ENCODE measurements at regions not wholly inside any gene's neighbourhood (a gene's known extent, or its start where the extent isn't known, plus 50 kb on each side); places are given as distances from the start of the nearest gene placed in this dataset.

GRCh38 chr5:174423558-174423957, 300.8 kb upstream of the MSX2 start:
- Histone ChIP-seq H3K9me2 (ENCODE audit: insufficient read depth) (no peaks in the 10 kb centered on the region), H3K27ac (ENCODE audit: low read depth, low read length) (no peak overlapping the region), H3K4me2 (ENCODE audit: low read length) (no peak overlapping the region), H2AFZ (ENCODE audit: low read depth, low read length, poor library complexity, severe bottlenecking) (no peak overlapping the region), H4K20me1 (ENCODE audit: insufficient read depth) (no peaks in the 10 kb centered on the region), H3K27me3 (ENCODE audit: insufficient read depth, low read length) (no peaks in the 10 kb centered on the region; the same call in 1 of the 2 replicates), H3K9me3 (ENCODE audit: control insufficient read depth in 1 of 2, insufficient read depth in 1 of 2, low read depth in 1 of 2, low read length in 2 of 2) (no peaks in the 10 kb centered on the region), H3K79me2 (ENCODE audit: insufficient read depth, low read length) (no peaks in the 10 kb centered on the region), H3K4me1 (ENCODE audit: control insufficient read depth in 1 of 2, insufficient read depth in 2 of 2, low read length in 2 of 2) (peaks cover 14 to 18% of the 10 kb centered on the region in 2 experiments), H3K4me3 (replicated peaks in 1 of 2; ENCODE audit: low read depth in 1 of 2, low read length in 2 of 2) (no peak overlapping the region), H3K9ac (ENCODE audit: low read length) (no peak overlapping the region), H3K36me3 (ENCODE audit: control insufficient read depth in 1 of 2, insufficient read depth in 2 of 2, low read length in 2 of 2) (no peaks in the 10 kb centered on the region)
- ChIA-PET RAD21 (ENCODE audit: low non-redundant PET in 1 of 2, low total read pairs in 2 of 2, uncharacterized antibody in 2 of 2, unreplicated experiment in 2 of 2) (no interaction called here), CTCF (interaction anchor here (1.2 kb wide), 1 partner anchor 370 kb away, joined by 7 read pairs; no protein-coding TSS in a partner anchor), POLR2A (no interaction called here)
- no peak for ATAC-seq
- no peak for DNase-seq (ENCODE audit: low read depth, low spot score)
- TF ChIP-seq FOSL1 (IDR thresholded peaks at IDR 0.05; ENCODE audit: low read depth) (no peak), SRF (IDR thresholded peaks at IDR 0.05; ENCODE audit: low read depth) (no peak), CEBPB (IDR thresholded peaks at IDR 0.05; ENCODE audit: low read depth) (no peak), EZH2 (IDR thresholded peaks at IDR 0.05) (no peak), POLR2AphosphoS5 (IDR thresholded peaks at IDR 0.05; ENCODE audit: low read depth, low read length) (no peak)
- no TSS peak for BruUV-seq (replicated peaks)
- intact Hi-C loops (cut with micrococcal nuclease), result loop anchor here (10.0 kb wide), 1 partner anchor 101 kb away; no protein-coding TSS in a partner anchor

- TF ChIP-seq SP1 (IDR thresholded peaks at IDR 0.05; ENCODE audit: low read depth), result no peak
- TF ChIP-seq, protein P1, sequence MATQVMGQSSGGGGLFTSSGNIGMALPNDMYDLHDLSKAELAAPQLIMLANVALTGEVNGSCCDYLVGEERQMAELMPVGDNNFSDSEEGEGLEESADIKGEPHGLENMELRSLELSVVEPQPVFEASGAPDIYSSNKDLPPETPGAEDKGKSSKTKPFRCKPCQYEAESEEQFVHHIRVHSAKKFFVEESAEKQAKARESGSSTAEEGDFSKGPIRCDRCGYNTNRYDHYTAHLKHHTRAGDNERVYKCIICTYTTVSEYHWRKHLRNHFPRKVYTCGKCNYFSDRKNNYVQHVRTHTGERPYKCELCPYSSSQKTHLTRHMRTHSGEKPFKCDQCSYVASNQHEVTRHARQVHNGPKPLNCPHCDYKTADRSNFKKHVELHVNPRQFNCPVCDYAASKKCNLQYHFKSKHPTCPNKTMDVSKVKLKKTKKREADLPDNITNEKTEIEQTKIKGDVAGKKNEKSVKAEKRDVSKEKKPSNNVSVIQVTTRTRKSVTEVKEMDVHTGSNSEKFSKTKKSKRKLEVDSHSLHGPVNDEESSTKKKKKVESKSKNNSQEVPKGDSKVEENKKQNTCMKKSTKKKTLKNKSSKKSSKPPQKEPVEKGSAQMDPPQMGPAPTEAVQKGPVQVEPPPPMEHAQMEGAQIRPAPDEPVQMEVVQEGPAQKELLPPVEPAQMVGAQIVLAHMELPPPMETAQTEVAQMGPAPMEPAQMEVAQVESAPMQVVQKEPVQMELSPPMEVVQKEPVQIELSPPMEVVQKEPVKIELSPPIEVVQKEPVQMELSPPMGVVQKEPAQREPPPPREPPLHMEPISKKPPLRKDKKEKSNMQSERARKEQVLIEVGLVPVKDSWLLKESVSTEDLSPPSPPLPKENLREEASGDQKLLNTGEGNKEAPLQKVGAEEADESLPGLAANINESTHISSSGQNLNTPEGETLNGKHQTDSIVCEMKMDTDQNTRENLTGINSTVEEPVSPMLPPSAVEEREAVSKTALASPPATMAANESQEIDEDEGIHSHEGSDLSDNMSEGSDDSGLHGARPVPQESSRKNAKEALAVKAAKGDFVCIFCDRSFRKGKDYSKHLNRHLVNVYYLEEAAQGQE (IDR thresholded peaks at IDR 0.05; ENCODE audit: low read depth), result no peak
- no peak for TF ChIP-seq ZNF274 (IDR thresholded peaks at IDR 0.05; ENCODE audit: low read depth, low read length)
- peak; percentile 5 to 38 (median 12); a peak in 3 of 6 replicates for TF ChIP-seq CTCF (IDR thresholded peaks at IDR 0.05 in 2 of 3, conservative IDR thresholded peaks at IDR 0.05 in 1 of 3; ENCODE audit: borderline replicate concordance in 1 of 3, insufficient read depth in 1 of 3, low read depth in 2 of 3, low read length in 2 of 3)
- peak; percentile 48 for TF ChIP-seq RAD21 (IDR thresholded peaks at IDR 0.05; ENCODE audit: low read depth)
- TF ChIP-seq SRF (IDR thresholded peaks at IDR 0.05; ENCODE audit: low read depth), result no peak
- DNase-seq (ENCODE audit: low read depth, low spot score) (no peak), ATAC-seq (no peak)
- no peaks in the 10 kb centered on the region for H3K79me2 ChIP-seq (ENCODE audit: insufficient read depth, low read length)
- no peak overlapping the region for H2AFZ ChIP-seq (ENCODE audit: low read depth, low read length, poor library complexity, severe bottlenecking)
- ChIA-PET POLR2A (no interaction called here), CTCF (no interaction called here), RAD21 (ENCODE audit: low non-redundant PET in 1 of 2, low total read pairs in 2 of 2, uncharacterized antibody in 2 of 2, unreplicated experiment in 2 of 2) (no interaction called here)
- H4K20me1 ChIP-seq (ENCODE audit: insufficient read depth), result no peaks in the 10 kb centered on the region
- no peak overlapping the region for H3K4me3 ChIP-seq (replicated peaks in 1 of 2; ENCODE audit: low read depth in 1 of 2, low read length in 2 of 2)
- intact Hi-C loops (cut with micrococcal nuclease), result loop anchor here (5.0 to 10.0 kb wide), 2 partner anchors 100 to 158 kb away; no protein-coding TSS in a partner anchor
- no peak overlapping the region for H3K27ac ChIP-seq (ENCODE audit: low read depth, low read length)
- peaks cover 9 to 12% of the 10 kb centered on the region in 2 experiments for H3K4me1 ChIP-seq (ENCODE audit: control insufficient read depth in 1 of 2, insufficient read depth in 2 of 2, low read length in 2 of 2)
- no peaks in the 10 kb centered on the region; the same call in 1 of the 2 replicates for H3K27me3 ChIP-seq (ENCODE audit: insufficient read depth, low read length)
- H3K9ac ChIP-seq (ENCODE audit: low read length), result no peak overlapping the region
- H3K4me2 ChIP-seq (ENCODE audit: low read length), result no peak overlapping the region
- no peaks in the 10 kb centered on the region for H3K9me3 ChIP-seq (ENCODE audit: control insufficient read depth in 1 of 2, insufficient read depth in 1 of 2, low read depth in 1 of 2, low read length in 2 of 2)
- no TSS peak for BruUV-seq (replicated peaks)
- H3K9me2 ChIP-seq (ENCODE audit: insufficient read depth), result no peaks in the 10 kb centered on the region
- H3K36me3 ChIP-seq (ENCODE audit: control insufficient read depth in 1 of 2, insufficient read depth in 2 of 2, low read length in 2 of 2), result no peaks in the 10 kb centered on the region
These were observed 299.9 kb upstream of the MSX2 start for GRCh38 chr5:174424219-174425053.

All from HCT116 (cell line).